ENCODE measurements at regions not wholly inside any gene's neighbourhood (a gene's known extent, or its start where the extent isn't known, plus 50 kb on each side); places are given as distances from the start of the nearest gene placed in this dataset.

GRCh38 chr5:73346878-73347408 lies 101.6 kb downstream of the FOXD1 start:
- no peaks in the 10 kb centered on the region for H3K9me3 ChIP-seq (ENCODE audit: control insufficient read depth, insufficient read depth, low read length)
- H3K4me1 ChIP-seq (ENCODE audit: control insufficient read depth, low read length): no peaks in the 10 kb centered on the region
- no peak overlapping the region for H3K4me2 ChIP-seq (ENCODE audit: low read length)
- no peaks in the 10 kb centered on the region for H4K20me1 ChIP-seq (ENCODE audit: control insufficient read depth, insufficient read depth, low read depth, low read length)
- TF ChIP-seq, protein P1, sequence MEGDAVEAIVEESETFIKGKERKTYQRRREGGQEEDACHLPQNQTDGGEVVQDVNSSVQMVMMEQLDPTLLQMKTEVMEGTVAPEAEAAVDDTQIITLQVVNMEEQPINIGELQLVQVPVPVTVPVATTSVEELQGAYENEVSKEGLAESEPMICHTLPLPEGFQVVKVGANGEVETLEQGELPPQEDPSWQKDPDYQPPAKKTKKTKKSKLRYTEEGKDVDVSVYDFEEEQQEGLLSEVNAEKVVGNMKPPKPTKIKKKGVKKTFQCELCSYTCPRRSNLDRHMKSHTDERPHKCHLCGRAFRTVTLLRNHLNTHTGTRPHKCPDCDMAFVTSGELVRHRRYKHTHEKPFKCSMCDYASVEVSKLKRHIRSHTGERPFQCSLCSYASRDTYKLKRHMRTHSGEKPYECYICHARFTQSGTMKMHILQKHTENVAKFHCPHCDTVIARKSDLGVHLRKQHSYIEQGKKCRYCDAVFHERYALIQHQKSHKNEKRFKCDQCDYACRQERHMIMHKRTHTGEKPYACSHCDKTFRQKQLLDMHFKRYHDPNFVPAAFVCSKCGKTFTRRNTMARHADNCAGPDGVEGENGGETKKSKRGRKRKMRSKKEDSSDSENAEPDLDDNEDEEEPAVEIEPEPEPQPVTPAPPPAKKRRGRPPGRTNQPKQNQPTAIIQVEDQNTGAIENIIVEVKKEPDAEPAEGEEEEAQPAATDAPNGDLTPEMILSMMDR (IDR thresholded peaks at IDR 0.05; ENCODE audit: low read depth, low read length, poor library complexity, severe bottlenecking): no peak
- no peak for TF ChIP-seq EZH2phosphoT487 (IDR thresholded peaks at IDR 0.05; ENCODE audit: borderline replicate concordance, low read length)
- no peaks in the 10 kb centered on the region for H3K36me3 ChIP-seq (ENCODE audit: control insufficient read depth, low read length)
- H3F3A ChIP-seq (ENCODE audit: control insufficient read depth, insufficient read depth): no peaks in the 10 kb centered on the region
- H3K27ac ChIP-seq (ENCODE audit: low read depth, low read length): no peak overlapping the region
- H3K79me2 ChIP-seq (ENCODE audit: control insufficient read depth, low read length): no peaks in the 10 kb centered on the region
- H3K9me2 ChIP-seq (replicated peaks; ENCODE audit: control insufficient read depth, low read length): no peaks in the 10 kb centered on the region
- no peak overlapping the region for H3K4me3 ChIP-seq (ENCODE audit: low read length)
- H3K27me3 ChIP-seq (ENCODE audit: control insufficient read depth, low read length): no peaks in the 10 kb centered on the region

- TF ChIP-seq, protein P1 (IDR thresholded peaks at IDR 0.05; ENCODE audit: low read depth, low read length, poor library complexity, severe bottlenecking): no peak
- no peak for TF ChIP-seq EZH2phosphoT487 (IDR thresholded peaks at IDR 0.05; ENCODE audit: borderline replicate concordance, low read length)
These were observed 103.7 kb downstream of the FOXD1 start for GRCh38 chr5:73344835-73345234.

GRCh38 chr5:73339711-73340110 lies 108.9 kb downstream of the FOXD1 start:
- no peaks in the 10 kb centered on the region for H3K9me3 ChIP-seq (ENCODE audit: control insufficient read depth, insufficient read depth, low read length)
- TF ChIP-seq, protein P1 (IDR thresholded peaks at IDR 0.05; ENCODE audit: low read depth, low read length, poor library complexity, severe bottlenecking): no peak
- no peak for TF ChIP-seq EZH2phosphoT487 (IDR thresholded peaks at IDR 0.05; ENCODE audit: borderline replicate concordance, low read length)
- H4K20me1 ChIP-seq (ENCODE audit: control insufficient read depth, insufficient read depth, low read depth, low read length): no peaks in the 10 kb centered on the region
- H3K9me2 ChIP-seq (replicated peaks; ENCODE audit: control insufficient read depth, low read length): no peaks in the 10 kb centered on the region
- H3K79me2 ChIP-seq (ENCODE audit: control insufficient read depth, low read length): no peaks in the 10 kb centered on the region
- no peaks in the 10 kb centered on the region for H3F3A ChIP-seq (ENCODE audit: control insufficient read depth, insufficient read depth)
- no peak overlapping the region for H3K4me3 ChIP-seq (ENCODE audit: low read length)
- H3K27me3 ChIP-seq (ENCODE audit: control insufficient read depth, low read length): peaks cover 3% of the 10 kb centered on the region; the same call in 1 of the 2 replicates
- H3K36me3 ChIP-seq (ENCODE audit: control insufficient read depth, low read length): no peaks in the 10 kb centered on the region
- H3K4me1 ChIP-seq (ENCODE audit: control insufficient read depth, low read length): no peaks in the 10 kb centered on the region
- no peak overlapping the region for H3K27ac ChIP-seq (ENCODE audit: low read depth, low read length)
- H3K4me2 ChIP-seq (ENCODE audit: low read length): no peak overlapping the region

More at GRCh38 chr5:73344835-73345234, 103.7 kb downstream of the FOXD1 start:
- Histone ChIP-seq H3K9me3 (ENCODE audit: control insufficient read depth, insufficient read depth, low read length) (no peaks in the 10 kb centered on the region), H4K20me1 (ENCODE audit: control insufficient read depth, insufficient read depth, low read depth, low read length) (no peaks in the 10 kb centered on the region), H3K4me1 (ENCODE audit: control insufficient read depth, low read length) (no peaks in the 10 kb centered on the region), H3F3A (ENCODE audit: control insufficient read depth, insufficient read depth) (no peaks in the 10 kb centered on the region), H3K27me3 (ENCODE audit: control insufficient read depth, low read length) (no peaks in the 10 kb centered on the region), H3K4me3 (ENCODE audit: low read length) (no peak overlapping the region), H3K27ac (ENCODE audit: low read depth, low read length) (no peak overlapping the region), H3K36me3 (ENCODE audit: control insufficient read depth, low read length) (no peaks in the 10 kb centered on the region), H3K4me2 (ENCODE audit: low read length) (no peak overlapping the region), H3K9me2 (replicated peaks; ENCODE audit: control insufficient read depth, low read length) (no peaks in the 10 kb centered on the region), H3K79me2 (ENCODE audit: control insufficient read depth, low read length) (no peaks in the 10 kb centered on the region)
